Peyer's patch (tissue), 4 donors: ENCODE measurements at regions not wholly inside any gene's neighbourhood (a gene's known extent, or its start where the extent isn't known, plus 50 kb on each side); places are given as distances from the start of the nearest gene placed in this dataset.

Experiments used
- POLR2A ChIP-seq, 2 donors: fragments of 450-650 bp; IDR thresholded peaks; one replicate each; pipeline ENCODE4 v1.5.1; 2017; ENCODE audit warnings: antibody characterized with exemption in 2 of 2, mild to moderate bottlenecking in 2 of 2, moderate library complexity in 2 of 2
- TF ChIP-seq, protein P1 (sequence below), 6 experiments: fragments of 450-650 bp in 4 of 6; fragments of 200-600 bp in 2 of 6; sonication (generic) in 1 of 6; IDR thresholded peaks; one replicate each; pipeline ENCODE4 v1.5.1; 2017 to 2019; ENCODE audit warnings: antibody characterized with exemption in 6 of 6, mild to moderate bottlenecking in 3 of 6, moderate library complexity in 1 of 6

- no peak for TF ChIP-seq POLR2A (IDR thresholded peaks at IDR 0.05)
- TF ChIP-seq, protein P1, sequence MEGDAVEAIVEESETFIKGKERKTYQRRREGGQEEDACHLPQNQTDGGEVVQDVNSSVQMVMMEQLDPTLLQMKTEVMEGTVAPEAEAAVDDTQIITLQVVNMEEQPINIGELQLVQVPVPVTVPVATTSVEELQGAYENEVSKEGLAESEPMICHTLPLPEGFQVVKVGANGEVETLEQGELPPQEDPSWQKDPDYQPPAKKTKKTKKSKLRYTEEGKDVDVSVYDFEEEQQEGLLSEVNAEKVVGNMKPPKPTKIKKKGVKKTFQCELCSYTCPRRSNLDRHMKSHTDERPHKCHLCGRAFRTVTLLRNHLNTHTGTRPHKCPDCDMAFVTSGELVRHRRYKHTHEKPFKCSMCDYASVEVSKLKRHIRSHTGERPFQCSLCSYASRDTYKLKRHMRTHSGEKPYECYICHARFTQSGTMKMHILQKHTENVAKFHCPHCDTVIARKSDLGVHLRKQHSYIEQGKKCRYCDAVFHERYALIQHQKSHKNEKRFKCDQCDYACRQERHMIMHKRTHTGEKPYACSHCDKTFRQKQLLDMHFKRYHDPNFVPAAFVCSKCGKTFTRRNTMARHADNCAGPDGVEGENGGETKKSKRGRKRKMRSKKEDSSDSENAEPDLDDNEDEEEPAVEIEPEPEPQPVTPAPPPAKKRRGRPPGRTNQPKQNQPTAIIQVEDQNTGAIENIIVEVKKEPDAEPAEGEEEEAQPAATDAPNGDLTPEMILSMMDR (IDR thresholded peaks at IDR 0.05): no peak
These were observed 142.4 kb upstream of the IL12A start for GRCh38 chr3:159846255-159846654.
